ENCODE measurements at regions not wholly inside any gene's neighbourhood (a gene's known extent, or its start where the extent isn't known, plus 50 kb on each side); places are given as distances from the start of the nearest gene placed in this dataset.

DNA sequence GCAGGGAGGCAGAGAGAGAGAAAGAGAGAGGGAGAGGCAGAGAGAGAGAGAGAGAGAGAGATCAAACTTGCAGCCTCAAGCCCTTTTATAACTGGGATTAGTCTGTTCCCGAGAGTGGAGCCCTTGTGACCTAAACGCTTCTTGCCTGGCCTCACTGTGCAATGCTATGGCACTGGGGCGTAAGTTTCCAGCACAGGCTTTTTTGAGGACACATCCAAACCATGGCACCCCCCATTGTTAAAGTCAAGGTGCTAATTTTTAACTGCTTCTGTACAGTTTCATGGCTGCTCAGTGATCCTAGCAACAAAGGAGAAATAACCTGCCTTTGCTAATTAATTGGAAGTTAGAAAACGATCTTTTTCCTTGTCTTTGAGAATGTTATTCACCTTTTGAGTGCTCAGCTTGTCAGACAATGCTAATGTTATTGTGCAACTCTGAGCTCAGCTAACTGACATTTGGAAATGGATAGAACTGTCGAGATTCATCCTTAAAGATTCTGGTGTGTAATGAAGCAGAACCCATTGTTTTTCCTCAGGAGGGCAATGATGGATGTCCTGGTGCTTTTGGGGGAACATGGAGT is 268.4 kb downstream of the GLRX3 start:
- no peak for DNase-seq

DNA sequence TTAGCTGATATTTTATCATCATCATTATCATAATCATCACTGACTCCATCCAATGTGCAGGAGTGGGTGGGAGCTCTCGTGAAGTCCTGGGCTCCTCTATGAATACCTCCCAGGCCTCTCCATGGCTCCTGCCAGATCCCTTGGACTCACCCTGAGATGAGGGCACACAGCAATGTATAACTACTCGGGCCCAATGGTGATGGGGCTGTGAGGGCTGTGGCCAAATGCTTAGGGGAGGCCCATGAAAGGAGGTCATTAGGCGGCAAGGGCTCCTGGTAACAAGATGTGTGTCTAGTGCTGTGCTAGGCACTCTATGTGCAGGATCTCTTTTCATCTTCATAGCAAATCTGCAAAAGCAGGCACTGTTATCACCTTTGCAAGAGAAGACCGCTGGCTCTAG is 270.9 kb downstream of the GLRX3 start:
- DNase-seq = no peak

DNA sequence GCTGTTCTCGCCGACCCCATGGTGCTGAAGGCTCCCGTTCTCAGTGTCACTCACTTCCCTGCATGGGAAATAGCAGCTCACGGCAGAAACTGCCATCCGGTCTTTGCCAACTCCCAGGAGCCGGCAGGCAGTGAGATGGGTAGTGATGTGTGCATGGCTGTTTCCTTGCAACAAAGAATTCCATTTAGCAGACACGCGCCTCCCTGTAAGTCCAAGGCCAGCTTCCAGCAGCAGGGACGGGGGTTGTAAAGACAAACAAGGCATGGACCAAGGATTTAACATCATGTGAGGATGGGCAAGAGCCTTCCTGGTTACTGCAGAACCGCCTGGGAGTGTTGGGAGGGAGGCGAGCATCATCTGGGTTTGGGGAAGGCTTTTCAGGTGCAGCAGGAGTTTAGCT is 273.1 kb downstream of the GLRX3 start:
- DNase-seq = no peak

DNA sequence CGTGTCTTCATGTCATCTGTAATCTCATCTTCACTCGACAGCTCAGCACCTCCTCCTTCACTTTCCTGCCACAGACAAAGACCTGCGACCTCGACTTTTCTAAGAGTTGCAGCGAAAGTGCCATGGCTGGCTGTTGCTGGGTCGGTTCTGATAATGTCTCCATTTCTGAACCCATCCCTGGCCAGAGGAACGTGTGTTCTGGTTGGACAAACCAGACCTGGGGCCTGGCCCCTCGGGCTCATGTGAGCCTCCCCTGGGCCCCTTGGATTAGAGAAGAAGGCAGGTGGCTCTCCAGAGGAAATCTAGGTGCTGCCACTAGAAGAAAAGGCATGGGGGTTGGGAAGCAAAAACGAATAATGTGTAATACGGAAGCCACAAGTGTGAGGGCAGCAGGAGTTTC is 273.7 kb downstream of the GLRX3 start:
- no peak for DNase-seq

DNA sequence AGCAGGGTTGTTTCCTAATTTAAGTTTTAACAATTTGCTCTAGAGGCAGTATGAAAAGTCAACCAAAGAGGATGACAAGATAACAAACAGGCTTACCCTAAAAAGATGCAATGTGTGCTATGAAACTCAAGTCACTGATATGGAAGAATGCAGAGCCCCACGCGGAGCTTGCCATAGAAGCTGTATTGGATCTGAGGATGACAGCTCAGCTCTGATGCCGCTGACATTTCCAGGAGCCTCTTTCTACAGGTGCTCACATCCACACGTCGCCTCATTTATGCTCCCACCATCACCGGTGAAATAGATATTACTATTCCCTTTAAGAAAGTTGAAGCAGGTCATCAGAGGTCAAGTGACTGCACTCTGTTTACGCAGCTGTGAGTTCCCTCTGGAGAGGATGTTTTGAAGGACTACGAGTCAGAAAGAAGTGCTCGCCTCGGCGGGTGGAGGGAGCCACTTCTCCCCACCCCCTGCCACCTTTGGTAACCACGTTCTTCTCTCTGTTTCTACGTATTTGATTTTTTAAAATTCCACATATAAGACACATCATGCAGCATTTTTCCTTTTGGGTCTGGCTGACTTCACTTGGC is 275.4 kb downstream of the GLRX3 start:
- no peak for DNase-seq

DNA sequence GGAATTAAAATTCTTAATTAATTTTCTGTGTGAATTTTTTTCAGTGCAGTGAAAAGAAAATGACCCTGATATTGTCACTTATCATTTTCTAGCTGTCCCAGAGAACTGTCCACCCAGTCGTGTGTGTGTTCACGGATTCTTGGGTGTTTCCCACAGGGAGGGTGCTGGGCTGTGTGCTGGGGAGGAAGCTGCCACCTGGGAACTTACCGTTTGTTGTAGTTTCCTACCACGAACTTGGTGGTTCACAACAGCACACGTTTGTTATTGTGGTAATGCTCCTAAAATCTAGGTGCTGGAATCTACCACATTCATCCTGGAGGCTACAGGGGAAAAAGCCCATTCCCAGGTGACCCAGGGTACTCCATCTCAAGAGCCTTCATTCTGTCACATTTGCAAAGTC is 276.1 kb downstream of the GLRX3 start:
- DNase-seq = no peak

DNA sequence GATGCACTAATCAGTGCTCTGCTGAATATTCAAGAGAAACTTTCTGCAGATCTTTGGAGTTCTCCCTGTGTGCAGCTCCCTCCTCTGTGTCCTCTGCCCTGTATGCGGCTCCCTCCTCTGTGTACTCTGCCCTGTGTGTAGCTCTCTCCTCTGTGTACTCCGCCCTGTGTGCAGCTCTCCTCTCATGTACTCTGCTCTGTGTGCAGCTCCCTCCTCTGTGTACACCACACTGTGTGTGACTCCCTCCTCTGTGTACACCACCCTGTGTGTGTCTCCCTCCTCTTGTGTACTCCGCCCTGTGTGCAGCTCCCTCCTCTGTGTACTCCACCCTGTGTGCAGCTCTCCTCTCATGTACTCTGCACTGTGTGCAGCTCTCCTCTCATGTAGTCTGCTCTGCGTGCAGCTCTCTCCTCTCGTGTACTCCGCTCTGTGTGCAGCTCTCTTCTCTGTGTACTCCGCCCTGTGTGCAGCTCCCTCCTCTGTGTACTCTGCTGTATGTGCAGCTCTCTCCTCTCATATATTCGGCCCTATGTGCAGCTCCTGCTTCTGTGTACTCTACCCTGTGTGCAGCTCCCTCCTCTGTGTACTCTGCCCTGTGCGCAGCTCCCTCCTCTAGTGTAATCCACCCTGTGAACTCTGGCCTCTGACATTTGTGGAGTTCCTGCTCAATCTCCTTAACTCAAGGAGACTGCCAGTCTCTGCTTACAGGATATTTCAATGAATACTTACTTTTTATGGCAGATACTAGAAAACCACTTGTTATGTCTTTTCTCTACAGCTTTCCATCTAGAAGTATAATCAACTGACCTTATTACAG is 280.4 kb downstream of the GLRX3 start:
- DNase-seq = no peak

DNA sequence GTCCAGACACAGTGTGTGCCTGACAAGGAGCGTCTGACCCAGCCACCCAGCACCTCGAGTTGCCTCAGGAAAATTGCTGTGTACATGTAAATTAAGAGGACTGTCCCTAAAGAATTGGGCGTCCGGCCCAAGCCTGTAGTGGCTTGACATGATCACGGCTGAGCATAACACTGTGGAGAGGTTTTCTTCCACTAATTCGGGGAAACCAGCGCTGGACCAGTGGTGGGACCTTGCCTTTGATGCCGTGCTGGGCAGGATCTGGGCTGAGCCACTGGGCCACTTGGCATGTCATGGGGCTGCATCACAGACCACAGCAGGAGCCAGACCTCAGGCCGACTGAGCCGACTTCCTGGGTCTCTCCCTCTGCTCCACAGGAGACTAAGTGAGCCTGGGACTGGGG is 282.5 kb downstream of the GLRX3 start:
- DNase-seq = no peak

DNA sequence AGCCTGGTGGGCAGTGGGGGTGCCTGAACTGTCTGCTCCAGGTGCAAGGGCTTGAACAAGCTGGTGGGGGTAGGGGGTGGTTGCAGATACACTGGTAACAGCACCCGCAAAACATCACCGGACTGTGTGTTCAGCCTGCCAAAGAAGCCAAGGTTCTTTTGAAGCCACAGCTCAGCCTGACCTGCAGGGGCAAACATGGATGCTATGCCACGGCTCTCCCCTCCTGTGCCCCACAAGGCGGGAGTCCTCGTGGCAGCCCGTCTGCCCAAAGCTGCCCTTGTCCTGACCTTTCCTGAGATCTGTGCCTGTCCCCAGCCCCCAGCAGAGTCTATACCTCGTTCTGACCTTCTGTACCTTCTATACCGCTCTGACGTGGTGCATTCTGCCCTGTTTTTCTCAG is 285.7 kb downstream of the GLRX3 start:
- no peak for DNase-seq

DNA sequence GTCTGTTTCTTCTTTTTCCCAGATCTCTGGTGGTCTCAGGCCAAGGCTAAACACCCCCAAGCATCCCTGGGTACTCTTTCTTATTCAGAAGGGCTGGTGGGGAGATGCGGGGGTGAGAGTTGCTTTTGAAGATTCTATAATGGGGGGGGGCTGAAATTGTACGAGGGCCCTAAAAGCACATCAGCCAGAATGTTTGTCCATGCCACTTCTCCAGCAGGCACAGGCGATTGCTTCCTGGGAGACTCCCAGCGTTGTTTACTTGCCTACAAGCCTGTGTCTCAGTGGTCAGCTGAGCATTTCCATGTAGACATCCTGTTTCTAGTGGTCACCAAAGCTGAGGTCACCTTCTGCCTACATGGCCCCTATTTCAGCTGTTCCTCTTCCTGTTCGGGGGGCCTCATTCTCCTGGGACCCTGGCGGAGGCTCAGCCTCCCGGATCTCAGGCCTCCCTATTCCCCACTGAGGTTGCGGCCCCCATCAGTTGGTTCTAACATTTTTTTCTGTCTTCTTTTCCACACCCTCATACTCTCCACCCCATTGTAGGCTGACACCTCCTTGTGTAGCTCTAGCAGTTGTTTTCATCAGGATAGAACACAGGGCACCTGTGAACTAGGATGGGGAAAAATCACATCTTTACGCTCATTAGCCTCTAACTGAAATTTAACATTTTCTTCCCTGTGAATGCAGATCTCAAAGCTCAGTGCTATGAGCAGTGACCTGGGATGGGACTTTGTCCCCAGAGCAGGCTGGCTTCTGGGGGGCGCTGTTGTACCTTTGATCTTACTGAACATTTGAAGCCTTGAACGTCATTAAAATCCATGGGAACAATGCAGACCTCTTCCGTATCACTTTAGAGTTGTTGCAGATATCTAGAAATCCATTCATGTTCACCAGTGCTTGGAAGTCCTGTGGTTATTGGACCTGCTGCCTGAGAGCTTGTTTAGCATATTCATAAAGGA is 286.5 kb downstream of the GLRX3 start:
- DNase-seq = no peak

DNA sequence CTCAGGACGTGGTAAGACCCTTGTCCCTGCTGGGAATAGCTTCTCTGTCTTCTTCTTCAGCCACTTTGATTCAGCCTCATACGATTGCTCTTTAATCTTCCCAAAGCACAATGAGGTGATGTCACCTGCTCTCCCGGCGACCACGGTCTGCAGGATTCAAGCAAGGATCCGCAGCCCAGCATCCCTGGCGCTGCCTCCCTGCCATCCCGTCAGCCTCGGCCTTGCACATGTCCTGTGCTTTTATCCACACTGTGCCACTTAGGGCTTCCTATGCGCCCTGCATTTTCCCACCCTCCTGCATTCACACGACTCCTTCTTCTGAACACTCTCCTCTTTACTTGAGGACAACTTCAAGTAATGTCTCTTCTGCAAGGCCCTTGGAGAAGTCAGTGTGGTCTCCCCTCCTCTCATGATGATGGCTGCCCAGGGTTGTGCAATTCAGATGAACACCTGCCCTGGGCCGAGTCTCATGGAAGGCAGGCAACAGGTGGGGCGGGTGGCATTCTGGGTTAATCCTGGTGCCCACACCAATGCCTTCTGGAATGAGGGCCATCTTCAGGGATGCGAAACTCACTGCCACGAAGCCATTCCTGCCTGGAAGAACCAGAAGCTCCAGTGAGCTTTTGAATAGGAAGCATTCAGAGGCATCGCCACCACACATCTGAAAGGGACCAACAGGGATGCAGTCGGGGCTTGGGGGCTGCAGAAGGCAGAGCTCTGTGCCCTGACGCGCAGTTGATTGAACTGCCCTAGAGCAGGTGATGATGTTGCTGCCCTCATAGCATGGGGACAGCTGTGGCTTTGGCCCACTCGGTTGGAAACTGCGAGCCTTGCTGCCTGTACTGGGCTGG is 287.5 kb downstream of the GLRX3 start:
- DNase-seq = no peak

DNA sequence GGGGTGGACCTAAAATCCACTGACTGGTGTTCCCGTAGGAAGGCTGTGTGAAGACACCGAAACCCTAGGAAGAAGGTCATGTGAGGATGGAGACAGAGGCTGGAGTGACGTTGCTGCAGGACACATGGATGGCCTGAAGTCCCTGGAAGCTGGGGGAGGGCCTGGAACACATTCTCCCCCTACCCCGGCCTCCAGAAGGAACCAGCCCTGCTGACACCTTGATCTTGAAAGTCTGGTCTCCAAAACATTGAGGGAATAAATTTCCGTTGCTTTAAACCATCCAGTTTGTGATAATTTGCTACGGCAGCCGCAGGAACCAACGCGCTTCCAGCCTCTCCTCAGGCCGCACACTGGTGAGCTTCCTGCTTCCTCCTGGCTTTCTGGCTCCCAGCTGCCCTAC is 288.2 kb downstream of the GLRX3 start:
- no peak for DNase-seq

DNA sequence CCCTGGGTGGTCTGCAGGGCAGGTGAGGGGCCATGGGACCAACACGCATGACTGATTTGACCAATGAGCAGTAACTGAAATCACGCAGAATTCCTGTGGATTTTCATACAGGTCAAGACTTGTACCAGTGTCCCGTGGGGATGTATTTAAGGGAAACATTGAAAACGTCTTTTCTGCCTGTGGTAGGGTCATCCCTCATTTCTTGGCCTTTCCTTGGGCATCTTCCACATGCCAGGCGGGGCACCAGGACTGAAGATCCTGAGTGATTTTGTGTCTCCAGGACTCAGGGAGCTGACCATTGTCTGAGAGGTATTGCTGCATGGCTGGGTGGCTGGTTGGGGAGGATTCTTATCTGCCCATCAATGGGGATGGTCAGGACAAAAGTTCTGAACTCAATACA is 289.0 kb downstream of the GLRX3 start:
- DNase-seq = no peak

DNA sequence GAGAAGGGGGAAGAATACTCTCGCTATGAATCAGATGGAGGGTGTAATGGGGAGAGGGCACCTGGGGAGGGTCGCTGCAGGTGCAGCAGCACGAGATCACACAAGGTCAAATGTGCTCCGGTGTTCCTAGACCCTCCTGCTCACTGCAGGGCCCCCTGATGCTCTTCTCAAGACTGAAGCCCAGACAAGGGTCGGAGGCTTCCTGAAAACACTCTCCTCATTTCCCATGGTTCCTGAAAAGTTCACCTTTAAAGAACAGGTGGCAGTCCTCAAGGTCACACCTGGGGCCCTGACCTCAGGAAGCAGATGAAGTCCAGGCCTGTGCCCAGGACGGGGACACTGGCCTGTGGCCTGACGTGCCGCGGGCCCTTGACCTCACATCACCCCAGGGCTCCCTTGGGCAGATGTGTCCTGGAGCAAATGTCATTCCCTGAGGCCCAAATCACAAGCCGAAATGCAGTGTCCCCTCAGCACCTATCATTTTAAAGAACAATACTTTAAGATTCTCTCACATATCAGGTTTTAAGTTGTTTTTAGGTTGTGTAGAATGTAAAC is 289.8 kb downstream of the GLRX3 start:
- no peak for DNase-seq

DNA sequence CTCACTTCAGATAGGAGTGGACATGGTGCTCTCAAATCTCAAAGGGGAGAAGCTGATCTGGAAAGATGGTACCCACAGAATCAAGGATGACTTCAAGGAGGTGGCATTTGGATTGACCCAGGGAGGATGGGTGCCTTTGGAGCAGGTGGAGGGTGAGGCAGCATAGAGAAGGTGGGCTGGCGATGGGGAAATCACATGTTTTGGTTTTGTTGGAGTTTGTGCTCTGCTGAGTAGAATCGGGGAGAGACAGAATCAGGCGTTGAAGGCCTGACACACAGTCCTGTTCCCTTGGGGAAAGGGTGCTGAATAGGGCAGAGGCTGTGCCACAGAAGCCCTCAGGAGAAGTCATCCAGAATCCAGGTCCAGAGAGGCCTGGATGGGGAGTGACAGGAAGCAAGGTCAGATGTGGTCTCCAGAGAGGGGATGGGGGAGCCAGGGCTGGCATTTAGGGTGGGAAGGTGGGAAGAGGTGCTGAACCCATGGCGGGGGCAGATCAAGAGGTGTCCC is 291.1 kb downstream of the GLRX3 start:
- DNase-seq = no peak

DNA sequence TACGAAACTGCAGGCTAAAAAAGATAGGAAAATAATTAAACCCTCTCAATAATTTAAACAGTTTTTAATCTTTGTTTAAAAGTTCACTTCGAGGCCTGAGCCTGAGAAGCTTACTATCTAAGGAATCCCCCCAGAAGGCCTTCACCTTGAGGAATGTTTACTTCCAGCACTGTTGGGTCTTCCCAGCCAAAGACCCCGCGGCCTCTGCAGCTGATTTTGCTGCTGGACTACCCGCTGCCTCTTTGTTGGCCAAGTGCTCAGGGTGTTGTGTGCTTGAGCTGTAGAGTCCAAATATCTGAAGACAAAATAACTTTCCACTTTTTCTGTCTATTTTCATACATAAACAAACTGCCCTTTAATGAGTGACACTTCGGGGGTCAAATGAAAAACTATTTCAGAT is 292.7 kb downstream of the GLRX3 start:
- DNase-seq = no peak

DNA sequence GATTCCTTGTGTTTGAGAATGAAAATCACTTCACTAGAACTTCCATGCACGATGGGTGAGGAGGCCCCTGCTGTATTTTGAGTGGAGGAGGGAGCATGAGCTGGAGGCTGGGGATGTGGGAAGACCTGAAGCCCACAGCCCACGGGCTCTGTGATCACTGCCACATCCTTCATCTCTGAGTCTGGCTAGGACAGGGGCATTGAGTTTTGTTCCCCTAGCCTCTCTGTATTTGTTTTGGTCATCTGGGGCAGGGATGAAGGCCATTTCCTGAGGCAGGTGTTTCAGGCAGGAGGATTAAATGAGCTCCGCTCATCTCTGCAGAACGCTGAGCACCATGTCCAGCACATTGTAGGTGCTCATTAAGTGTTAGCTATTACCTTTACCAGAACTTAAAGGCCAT is 293.6 kb downstream of the GLRX3 start:
- DNase-seq = no peak

DNA sequence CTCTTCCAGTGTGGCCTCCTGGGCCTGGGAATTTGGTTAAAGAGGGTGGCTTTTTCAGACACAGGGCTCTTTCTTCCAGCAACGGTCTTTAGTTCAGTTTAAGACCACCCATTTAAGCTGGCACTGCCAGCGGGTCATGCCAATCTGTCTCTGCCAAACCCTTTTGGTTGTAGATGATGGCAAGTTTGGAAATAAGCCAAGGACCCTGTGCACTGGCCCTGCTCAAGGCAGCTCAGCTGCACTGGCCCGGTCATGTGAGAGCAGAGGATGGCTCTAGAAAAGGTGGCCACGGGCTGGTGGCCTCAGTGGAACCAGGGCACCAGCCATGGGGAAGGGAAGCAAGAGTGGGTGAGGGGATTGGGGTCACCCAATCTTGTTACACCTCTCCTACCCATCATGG is 294.1 kb downstream of the GLRX3 start:
- DNase-seq = no peak

DNA sequence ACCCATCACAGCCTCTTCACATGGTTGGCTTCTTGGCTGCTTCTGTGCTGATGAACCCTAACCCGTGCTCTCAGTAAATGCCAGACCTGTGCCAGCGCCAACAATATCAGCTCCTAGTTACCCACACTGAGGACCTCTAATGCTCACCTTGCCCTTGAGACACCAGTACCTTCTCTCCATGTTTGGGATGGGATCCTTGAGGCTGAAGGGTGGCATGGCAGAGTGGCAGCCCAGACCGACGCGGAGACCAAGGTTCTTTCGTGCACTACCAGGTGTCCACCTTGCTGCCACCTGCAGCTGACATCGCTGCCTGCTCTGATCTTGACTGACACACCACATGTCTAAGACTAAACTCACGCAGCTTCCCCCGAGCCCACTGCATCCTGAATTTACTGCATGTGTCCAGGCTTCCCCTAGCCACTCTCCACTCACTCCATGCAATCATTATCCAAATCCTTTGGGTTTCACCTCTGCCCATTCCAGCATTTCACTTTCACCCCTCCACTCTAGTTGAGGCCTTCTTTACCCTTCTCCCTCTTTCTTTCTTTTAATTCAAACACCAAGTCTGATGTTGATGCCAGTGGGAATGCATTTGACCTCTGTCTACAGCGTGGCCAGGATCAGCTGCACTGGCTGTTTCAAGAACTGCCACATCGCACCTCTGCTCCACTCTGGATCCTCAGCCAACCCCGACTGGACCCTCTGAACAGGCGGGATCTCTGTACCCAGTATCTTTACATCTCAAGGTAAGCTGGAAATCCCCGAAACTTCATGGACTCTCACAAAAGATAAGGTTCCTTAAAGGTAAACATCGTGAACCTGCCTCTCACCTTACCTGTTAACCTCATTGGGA is 294.9 kb downstream of the GLRX3 start:
- no peak for DNase-seq

DNA sequence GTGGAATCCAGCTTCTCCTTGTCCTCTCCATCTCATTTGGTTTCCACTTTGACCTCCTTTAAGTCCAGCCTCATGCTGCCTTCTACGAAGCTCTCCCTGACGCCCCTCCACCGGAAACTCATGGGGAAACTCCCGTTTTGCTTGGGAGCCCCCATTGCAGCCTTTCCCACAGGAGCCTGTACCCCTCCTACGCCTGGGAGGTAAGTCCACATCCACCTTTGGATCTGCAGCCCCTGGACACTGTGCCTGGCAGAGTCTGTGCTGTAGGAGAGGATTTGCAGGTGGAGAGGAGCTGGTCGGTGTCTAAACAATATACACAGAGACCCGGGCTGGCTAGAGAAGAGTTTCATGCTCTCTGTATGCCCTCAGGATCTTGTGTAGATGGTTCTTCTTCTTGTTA is 296.1 kb downstream of the GLRX3 start:
- no peak for DNase-seq

DNA sequence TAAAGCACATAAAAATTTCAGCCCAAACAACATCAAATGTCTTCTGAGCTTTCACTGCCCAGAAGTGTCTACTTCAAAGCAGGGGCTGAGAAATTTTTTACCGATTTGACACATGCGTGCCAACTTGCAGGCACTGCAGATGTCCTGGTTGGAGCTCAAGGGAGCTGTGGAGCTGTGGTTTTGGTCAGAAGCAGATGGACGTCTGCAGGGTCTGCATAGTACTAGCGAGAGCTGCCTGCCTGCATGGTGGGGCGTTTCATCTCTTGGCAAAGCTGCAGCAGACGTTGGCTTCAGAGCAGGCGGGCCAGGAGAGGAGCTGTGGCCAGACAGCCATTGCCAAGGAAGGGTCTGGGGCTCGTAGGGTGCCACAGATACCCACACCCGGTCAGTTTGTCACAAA is 296.7 kb downstream of the GLRX3 start:
- DNase-seq = no peak

Data from stimulated activated CD4-positive, alpha-beta T cell treated with anti-CD3 and anti-CD28 coated beads, Interleukin-2, amount 100 ng/mL, for 24 hours (primary cell).